SH-SY5Y (cell line): ENCODE measurements at regions not wholly inside any gene's neighbourhood (a gene's known extent, or its start where the extent isn't known, plus 50 kb on each side); places are given as distances from the start of the nearest gene placed in this dataset.

Experiments
- GATA2 ChIP-seq: IDR thresholded peaks from 2 replicates; pipeline ENCODE4 v1.6.1; 2011; ENCODE audit warnings: mild to moderate bottlenecking, low read depth, low read length
- GATA3 ChIP-seq: IDR thresholded peaks from 2 replicates; pipeline ENCODE4 v1.6.1; 2011; ENCODE audit warnings: low read depth, mild to moderate bottlenecking, low read length, moderate library complexity

GRCh38 chr18:66819235-66819634, 215.3 kb upstream of the CDH19 start:
- no peak for TF ChIP-seq GATA2
- TF ChIP-seq GATA3 = no peak

DNA sequence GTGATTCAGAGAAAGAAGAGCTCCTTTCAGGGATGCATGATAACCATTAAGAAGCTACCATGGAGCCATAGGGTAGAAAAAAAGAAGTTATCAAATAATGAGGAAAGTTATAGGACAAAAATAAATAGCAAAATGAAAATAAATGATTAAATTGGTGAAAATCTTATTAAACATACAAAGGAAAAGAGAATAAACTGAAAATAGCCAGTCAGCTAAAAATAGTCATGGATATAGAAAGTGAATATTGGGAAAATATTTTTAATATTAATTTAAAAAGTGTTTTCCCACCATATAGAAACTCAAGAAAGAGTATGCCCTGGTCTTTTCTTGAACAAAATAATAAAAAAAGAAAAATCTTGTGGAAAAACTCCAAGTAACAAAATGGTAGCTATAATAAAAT, 209.2 kb upstream of the CDH19 start:
- TF ChIP-seq GATA3 (no peak), GATA2 (no peak)

- TF ChIP-seq GATA3 = no peak
- no peak for TF ChIP-seq GATA2
Observed at GRCh38 chr18:66795051-66795450, 191.2 kb upstream of the CDH19 start.

DNA sequence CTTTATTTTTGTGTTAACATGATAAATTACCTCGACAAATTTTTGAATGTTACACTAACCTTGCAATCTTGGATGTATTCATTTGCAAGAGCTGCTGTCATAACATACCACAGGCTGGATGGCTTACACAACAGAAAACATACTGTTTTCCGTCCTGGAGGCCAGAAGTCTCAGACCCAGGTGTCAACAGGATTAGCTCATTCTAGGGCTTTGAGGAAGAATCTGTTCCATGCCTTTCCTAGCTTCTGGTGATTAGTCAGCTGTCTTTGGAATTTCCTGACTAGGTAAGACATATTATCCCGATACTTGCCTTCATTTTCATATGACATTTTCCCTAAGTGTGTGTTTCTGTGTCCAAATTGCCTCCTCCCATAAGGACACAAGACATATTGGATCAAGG, 188.6 kb upstream of the CDH19 start:
- TF ChIP-seq GATA2 (no peak), GATA3 (no peak)

DNA sequence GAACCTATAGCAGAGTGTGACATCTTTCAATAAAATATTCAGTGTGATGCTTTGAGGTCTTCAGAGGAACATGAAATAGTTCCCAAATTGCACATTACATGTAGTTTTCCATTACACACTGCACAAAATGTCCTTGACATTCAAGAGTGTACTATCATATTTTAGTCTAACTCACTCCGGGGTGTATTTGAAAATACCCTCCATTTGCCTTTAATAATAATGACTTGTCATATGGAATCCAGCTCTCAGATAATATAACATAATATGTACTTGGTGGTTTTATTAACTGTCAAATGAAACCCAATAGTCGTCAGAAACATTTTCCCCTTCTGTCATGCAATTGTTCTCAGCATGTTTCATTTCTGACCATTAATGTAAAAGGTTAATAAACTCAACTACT, 176.7 kb upstream of the CDH19 start:
- TF ChIP-seq GATA3 (no peak), GATA2 (no peak)

GRCh38 chr18:66778048-66778447, 174.2 kb upstream of the CDH19 start:
- no peak for TF ChIP-seq GATA3
- no peak for TF ChIP-seq GATA2

DNA sequence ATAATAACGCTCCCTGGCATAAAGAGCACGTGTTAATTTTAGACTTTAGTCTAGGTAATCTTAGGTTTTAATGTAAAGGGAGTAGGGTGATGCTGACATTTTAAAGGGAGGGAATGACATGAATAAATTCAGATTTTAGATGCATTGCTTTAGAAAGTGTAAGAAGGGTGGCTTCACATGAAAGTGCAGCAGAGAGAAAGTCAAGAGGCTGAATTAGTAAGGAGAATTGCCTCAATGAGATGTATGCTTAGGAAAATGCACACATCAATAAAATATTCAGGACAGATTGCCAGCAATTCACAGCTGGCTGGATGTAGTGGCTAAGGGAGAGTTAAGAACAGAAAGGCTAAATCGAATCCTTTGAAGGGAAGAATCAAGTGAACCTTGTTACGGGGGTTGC, 165.5 kb upstream of the CDH19 start:
- TF ChIP-seq GATA3 (no peak), GATA2 (no peak)

DNA sequence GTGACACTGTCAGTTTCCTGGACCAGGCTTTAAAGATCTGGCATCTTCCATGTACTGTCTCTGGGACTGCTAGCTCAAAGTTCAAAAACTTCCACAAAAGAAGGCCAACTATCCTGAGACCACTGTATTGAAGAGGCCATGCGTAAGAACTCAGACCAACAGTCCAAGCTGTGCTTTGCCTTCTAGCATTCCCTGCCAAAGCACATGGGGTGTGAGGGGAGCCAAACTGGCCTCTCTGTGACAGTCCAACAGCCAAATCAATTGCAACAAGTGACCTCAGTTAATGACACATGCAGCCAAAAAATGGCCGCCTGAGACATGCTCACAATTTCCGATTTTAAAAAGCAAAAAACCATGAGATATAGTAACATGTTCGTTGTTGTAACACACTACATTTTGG, 160.3 kb upstream of the CDH19 start:
- TF ChIP-seq GATA2 (no peak), GATA3 (no peak)

DNA sequence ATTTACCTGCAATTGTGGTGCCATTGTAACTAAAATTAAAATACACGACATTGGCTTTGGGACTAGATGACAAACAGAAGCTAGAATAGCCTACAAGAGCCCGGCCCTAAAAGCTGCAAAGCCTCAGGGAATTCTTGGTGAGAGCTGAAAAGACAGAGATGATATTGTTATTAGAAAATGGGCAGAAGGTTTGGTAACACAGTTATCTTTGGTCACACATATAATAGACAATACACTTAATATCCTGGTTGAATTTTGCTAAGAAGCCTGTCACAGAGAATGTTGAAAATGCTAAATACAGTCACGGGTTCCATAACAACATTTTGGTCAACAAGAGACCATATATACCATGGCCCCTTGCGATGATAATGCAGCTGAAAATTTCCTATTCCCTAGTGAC, 157.3 kb upstream of the CDH19 start:
- TF ChIP-seq GATA2 (no peak), GATA3 (no peak)

GRCh38 chr18:66760559-66760958, 156.7 kb upstream of the CDH19 start:
- TF ChIP-seq GATA3 = no peak
- no peak for TF ChIP-seq GATA2

DNA sequence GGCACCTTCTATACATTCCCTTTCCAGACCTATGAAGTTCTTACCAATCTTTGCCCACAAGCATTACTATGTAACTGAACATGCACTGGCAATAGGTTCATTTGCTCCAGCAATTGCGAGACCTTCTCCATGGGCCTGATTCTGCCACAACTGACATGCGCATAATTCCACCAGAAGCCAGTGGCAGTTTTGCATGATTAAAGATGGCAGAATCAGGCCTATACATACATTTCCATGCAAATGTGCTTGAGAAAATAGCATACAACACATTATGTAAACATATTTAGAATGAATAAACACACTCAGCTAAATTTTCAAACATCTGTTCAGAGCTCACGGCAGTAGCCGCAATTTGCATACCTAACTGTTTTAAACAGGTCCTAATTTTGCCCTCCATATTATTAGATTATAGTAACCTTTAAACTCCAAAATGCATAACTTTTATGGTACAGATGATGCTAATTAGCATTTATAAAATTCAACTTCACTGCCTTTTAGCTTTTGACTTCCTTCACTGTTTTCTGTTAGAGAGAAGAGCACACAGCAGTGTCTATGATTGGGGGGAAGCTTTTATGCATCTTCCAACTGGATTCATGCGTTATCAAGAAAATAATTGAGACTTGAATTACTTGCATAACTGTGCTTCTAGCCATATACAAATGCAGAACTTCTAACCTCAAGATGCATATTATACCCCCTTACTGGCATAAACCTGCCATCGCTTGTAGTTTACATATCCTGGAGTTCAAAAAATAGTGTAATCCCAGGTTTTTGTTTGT, 155.3 kb upstream of the CDH19 start:
- TF ChIP-seq GATA2 = no peak
- no peak for TF ChIP-seq GATA3

DNA sequence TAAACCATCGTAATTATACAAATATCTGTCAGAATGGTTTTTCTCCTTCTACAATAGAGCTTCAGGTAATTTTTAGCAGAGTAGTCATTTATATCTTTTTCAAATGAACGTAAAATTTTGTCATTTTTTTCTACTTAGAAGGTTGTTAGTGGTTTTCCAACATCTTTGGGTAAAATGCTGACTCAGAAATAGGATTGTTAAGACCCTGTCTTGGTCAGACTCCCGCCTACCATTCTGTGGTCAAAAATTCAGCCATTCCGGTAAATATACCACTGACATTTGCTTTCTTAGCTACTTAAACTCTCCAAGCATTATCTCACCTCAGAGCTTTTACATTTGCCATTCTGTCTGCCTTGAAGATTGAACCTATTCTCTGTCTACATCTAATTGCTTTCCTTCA, 154.1 kb upstream of the CDH19 start:
- TF ChIP-seq GATA3 = no peak
- no peak for TF ChIP-seq GATA2

DNA sequence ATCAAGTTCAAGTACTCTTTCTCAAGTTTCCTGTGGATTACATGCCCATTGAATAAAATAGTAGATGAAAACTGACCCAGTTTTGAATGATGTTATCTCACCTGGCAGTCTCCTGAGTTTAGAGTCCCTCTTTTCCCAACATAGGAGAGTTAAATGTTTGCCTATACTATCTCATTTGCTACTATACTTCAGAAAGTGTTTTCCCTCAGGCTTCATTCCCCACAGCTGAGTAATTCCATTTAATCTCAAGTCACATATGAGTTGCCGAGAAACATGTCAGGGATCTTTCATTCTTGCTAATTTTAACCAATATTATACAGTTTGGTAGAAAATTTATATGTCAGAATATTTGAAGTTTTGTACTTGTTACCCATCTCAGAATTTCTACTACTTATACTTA, 150.4 kb upstream of the CDH19 start:
- no peak for TF ChIP-seq GATA2
- TF ChIP-seq GATA3 = no peak

DNA sequence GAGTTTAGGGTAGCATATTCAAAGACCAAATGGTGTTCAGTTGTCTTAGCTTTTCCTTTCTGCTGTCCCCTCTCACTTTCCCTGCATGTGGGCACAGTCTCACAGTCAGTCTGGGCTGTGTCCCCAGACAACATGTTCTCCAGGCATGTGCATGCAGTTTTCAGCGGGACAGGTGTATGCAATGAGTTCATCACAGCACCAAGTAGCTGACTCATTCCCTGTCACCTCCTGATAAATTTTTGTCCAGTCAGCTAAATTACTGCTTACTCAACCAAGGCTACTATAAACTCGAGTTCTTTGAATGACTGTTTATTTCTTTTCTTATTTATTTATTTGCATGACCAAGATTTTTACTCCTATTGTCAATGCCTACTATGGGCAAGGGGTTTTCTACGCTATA, 148.8 kb upstream of the CDH19 start:
- no peak for TF ChIP-seq GATA3
- TF ChIP-seq GATA2 = no peak

DNA sequence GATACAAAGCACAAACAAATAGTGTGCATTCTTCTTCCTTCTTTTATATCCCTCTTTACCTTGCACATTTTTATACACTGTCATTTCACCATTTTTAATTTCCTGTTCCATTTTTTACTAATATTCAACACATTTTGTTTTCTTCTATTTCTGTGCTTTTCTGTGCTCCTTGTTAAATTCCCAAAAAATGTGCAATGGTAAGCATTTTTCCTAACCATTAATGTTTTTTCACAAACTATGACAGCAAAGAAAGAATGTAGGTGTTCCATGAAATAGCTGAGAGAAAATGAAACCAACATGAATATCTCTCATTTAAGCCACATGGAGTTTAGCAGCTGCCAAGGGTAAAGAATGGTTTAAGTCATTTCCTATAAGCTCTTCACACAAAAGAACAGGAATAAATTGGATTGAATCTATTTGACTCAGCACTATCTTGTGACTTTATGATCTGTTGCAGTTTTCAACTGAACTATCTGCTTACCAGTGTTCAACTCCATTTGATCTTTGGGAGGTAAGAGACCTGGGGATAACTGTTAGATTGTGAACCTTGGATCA, 145.7 kb upstream of the CDH19 start:
- no peak for TF ChIP-seq GATA2
- TF ChIP-seq GATA3 = no peak
